ENCODE measurements at regions not wholly inside any gene's neighbourhood (a gene's known extent, or its start where the extent isn't known, plus 50 kb on each side); places are given as distances from the start of the nearest gene placed in this dataset.

GRCh38 chr12:124458220-124458991, 109.0 kb downstream of the NCOR2 start:
- Histone ChIP-seq H3K27me3 (ENCODE audit: insufficient read depth, low read length) (no peaks in the 10 kb centered on the region), H3K36me3 (ENCODE audit: control insufficient read depth in 1 of 2, insufficient read depth in 2 of 2, low read length in 2 of 2) (no peaks in the 10 kb centered on the region; a peak in 1 of 4 replicates), H3K4me1 (ENCODE audit: control insufficient read depth in 1 of 2, insufficient read depth in 2 of 2, low read length in 2 of 2) (peaks cover 10 to 16% of the 10 kb centered on the region in 2 experiments), H3K9ac (ENCODE audit: low read length) (no peak overlapping the region), H2AFZ (ENCODE audit: low read depth, low read length, poor library complexity, severe bottlenecking) (no peak overlapping the region), H3K9me2 (ENCODE audit: insufficient read depth) (no peaks in the 10 kb centered on the region), H3K27ac (ENCODE audit: low read depth, low read length) (no peak overlapping the region), H3K4me3 (replicated peaks in 1 of 2; ENCODE audit: low read depth in 1 of 2, low read length in 2 of 2) (no peak overlapping the region), H3K79me2 (ENCODE audit: insufficient read depth, low read length) (no peaks in the 10 kb centered on the region), H3K9me3 (ENCODE audit: control insufficient read depth in 1 of 2, insufficient read depth in 1 of 2, low read depth in 1 of 2, low read length in 2 of 2) (no peaks in the 10 kb centered on the region), H4K20me1 (ENCODE audit: insufficient read depth) (peaks cover under 1% of the 10 kb centered on the region; the same call in 1 of the 2 replicates), H3K4me2 (ENCODE audit: low read length) (no peak overlapping the region)
- ChIA-PET CTCF (no interaction called here), RAD21 (ENCODE audit: low non-redundant PET in 1 of 2, low total read pairs in 2 of 2, uncharacterized antibody in 2 of 2, unreplicated experiment in 2 of 2) (no interaction called here), POLR2A (no interaction called here)
- ATAC-seq (no peak), DNase-seq (ENCODE audit: low read depth, low spot score) (no peak)
- no TSS peak for BruUV-seq (replicated peaks)
- TF ChIP-seq SP1 (IDR thresholded peaks at IDR 0.05; ENCODE audit: low read depth) (no peak), RAD21 (IDR thresholded peaks at IDR 0.05; ENCODE audit: low read depth) (no peak), EZH2 (IDR thresholded peaks at IDR 0.05) (no peak), SRF (IDR thresholded peaks at IDR 0.05; ENCODE audit: low read depth) (no peak), CTCF (IDR thresholded peaks at IDR 0.05 in 2 of 3, conservative IDR thresholded peaks at IDR 0.05 in 1 of 3; ENCODE audit: borderline replicate concordance in 1 of 3, insufficient read depth in 1 of 3, low read depth in 2 of 3, low read length in 2 of 3) (no peak), MAX (IDR thresholded peaks at IDR 0.05) (no peak), JUND (IDR thresholded peaks at IDR 0.05) (no peak), CEBPB (IDR thresholded peaks at IDR 0.05; ENCODE audit: low read depth) (no peak), ZFX (IDR thresholded peaks at IDR 0.05) (no peak), SIN3A (IDR thresholded peaks at IDR 0.05; ENCODE audit: low read depth) (no peak), TCF7L2 (IDR thresholded peaks at IDR 0.05; ENCODE audit: borderline replicate concordance, extremely low read depth, insufficient read depth, insufficient read length) (no peak), POLR2AphosphoS5 (IDR thresholded peaks at IDR 0.05; ENCODE audit: low read depth, low read length) (no peak), ELF1 (IDR thresholded peaks at IDR 0.05; ENCODE audit: borderline replicate concordance, low read depth) (no peak), ATF3 (IDR thresholded peaks at IDR 0.05) (no peak), REST (IDR thresholded peaks at IDR 0.05; ENCODE audit: low read depth) (no peak), FOSL1 (IDR thresholded peaks at IDR 0.05; ENCODE audit: low read depth) (no peak), ZBTB33 (IDR thresholded peaks at IDR 0.05; ENCODE audit: extremely low read depth, insufficient replicate concordance, low read length) (no peak), EGR1 (IDR thresholded peaks at IDR 0.05; ENCODE audit: low read depth) (no peak), POLR2A (IDR thresholded peaks at IDR 0.05; ENCODE audit: borderline replicate concordance, extremely low read depth, insufficient read depth, insufficient read length) (no peak), CBX3 (IDR thresholded peaks at IDR 0.05; ENCODE audit: low read depth) (no peak)
- intact Hi-C loops (cut with micrococcal nuclease) = no loop called here
